ENCODE measurements at regions not wholly inside any gene's neighbourhood (a gene's known extent, or its start where the extent isn't known, plus 50 kb on each side); places are given as distances from the start of the nearest gene placed in this dataset.

DNA sequence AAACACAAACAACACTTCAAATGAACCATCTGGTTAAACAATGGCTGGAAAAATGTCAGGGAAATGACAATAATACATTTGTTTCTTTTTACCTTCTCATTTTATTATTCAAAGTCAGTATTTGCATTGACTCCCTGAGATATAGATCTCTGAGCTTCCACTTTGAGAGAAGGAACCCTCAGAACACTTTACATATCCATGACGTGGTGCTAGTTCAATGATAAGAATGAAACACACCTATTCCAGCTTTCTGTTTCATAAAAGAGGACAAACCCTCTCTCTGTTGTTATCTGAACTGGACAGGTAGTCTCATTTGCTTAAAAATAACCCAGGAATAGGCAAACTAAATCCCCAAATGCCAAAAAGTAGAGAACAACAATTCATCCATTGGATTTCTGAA lies 65.3 kb upstream of the CCSER1 start:
- ATAC-seq: no peak
- no peaks in the 10 kb centered on the region for H3K36me3 ChIP-seq
- intact Hi-C loops (cut with DNase I): no loop called here
- H3K9me3 ChIP-seq: no peaks in the 10 kb centered on the region
- no peak for DNase-seq
- TF ChIP-seq POLR2A (IDR thresholded peaks at IDR 0.05): no peak
- TF ChIP-seq, protein P1, sequence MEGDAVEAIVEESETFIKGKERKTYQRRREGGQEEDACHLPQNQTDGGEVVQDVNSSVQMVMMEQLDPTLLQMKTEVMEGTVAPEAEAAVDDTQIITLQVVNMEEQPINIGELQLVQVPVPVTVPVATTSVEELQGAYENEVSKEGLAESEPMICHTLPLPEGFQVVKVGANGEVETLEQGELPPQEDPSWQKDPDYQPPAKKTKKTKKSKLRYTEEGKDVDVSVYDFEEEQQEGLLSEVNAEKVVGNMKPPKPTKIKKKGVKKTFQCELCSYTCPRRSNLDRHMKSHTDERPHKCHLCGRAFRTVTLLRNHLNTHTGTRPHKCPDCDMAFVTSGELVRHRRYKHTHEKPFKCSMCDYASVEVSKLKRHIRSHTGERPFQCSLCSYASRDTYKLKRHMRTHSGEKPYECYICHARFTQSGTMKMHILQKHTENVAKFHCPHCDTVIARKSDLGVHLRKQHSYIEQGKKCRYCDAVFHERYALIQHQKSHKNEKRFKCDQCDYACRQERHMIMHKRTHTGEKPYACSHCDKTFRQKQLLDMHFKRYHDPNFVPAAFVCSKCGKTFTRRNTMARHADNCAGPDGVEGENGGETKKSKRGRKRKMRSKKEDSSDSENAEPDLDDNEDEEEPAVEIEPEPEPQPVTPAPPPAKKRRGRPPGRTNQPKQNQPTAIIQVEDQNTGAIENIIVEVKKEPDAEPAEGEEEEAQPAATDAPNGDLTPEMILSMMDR (IDR thresholded peaks at IDR 0.05): no peak
- WGBS, 4 donors: 28 to 45% (median 39%) methylated on average over 1 of the region's 1 CpG
- H3K4me3 ChIP-seq: no peak overlapping the region
- no peaks in the 10 kb centered on the region for H3K4me1 ChIP-seq
- no peak overlapping the region for H3K27ac ChIP-seq
- H3K27me3 ChIP-seq: no peaks in the 10 kb centered on the region

DNA sequence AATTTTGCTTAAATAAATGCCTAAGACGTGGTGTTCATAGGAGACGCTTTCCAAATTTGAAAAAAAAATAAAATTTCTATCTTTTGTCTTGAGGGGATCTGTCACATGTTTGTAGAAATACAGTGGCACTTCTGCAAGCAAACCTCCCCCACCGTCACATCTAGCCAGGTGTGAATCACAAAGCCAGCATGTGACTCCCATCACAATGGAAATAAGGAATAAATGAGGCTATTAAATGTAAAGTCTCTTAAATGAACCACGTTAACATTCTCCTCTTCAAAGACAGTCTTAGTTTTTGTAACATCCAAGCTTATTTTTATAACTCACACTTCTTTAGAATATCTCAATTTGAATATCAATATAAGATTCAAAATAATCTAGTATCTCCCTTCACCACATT lies 63.0 kb upstream of the CCSER1 start:
- DNase-seq (no peak), ATAC-seq (no peak)
- WGBS, 4 donors: 68 to 78% (median 72%) methylated on average over 4 of the region's 4 CpGs
- H3K4me3 ChIP-seq: no peak overlapping the region
- no peak overlapping the region for H3K27ac ChIP-seq
- TF ChIP-seq, protein P1 (IDR thresholded peaks at IDR 0.05): no peak
- TF ChIP-seq POLR2A (IDR thresholded peaks at IDR 0.05): no peak
- H3K27me3 ChIP-seq: no peaks in the 10 kb centered on the region
- no peaks in the 10 kb centered on the region for H3K9me3 ChIP-seq
- no peaks in the 10 kb centered on the region for H3K4me1 ChIP-seq
- intact Hi-C loops (cut with DNase I): no loop called here
- no peaks in the 10 kb centered on the region for H3K36me3 ChIP-seq

DNA sequence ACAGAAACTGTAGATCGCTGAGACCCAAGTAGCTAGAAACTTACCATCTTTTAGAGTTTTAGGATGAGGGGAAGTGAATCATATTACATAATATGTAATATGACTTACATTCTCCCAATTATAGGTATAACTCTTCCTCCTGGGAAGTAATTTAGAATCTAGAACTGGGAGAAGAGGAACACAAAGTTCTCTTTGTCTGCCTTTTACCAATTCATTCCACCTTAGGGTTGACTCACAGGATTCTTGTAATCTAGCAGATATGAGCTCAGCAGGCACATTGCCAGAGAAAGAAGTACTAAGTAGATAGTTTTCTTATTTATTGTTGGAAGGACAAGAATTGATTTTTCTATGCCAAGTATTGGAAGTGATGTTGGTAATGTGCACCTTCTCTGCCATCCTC lies 58.0 kb upstream of the CCSER1 start:
- TF ChIP-seq, protein P1 (IDR thresholded peaks at IDR 0.05): no peak
- no peak for TF ChIP-seq POLR2A (IDR thresholded peaks at IDR 0.05)
- Histone ChIP-seq H3K4me1 (peaks cover 0 to 9% (median 0%) of the 10 kb centered on the region in 12 donors), H3K4me3 (no peak overlapping the region), H3K9me3 (no peaks in the 10 kb centered on the region), H3K27ac (no peak overlapping the region), H3K36me3 (no peaks in the 10 kb centered on the region), H3K27me3 (no peaks in the 10 kb centered on the region)
- no peak for ATAC-seq
- 86 to 96% (median 94%) methylated on average over 1 of the region's 1 CpG for WGBS, 4 donors
- DNase-seq: no peak
- intact Hi-C loops (cut with DNase I): no loop called here

DNA sequence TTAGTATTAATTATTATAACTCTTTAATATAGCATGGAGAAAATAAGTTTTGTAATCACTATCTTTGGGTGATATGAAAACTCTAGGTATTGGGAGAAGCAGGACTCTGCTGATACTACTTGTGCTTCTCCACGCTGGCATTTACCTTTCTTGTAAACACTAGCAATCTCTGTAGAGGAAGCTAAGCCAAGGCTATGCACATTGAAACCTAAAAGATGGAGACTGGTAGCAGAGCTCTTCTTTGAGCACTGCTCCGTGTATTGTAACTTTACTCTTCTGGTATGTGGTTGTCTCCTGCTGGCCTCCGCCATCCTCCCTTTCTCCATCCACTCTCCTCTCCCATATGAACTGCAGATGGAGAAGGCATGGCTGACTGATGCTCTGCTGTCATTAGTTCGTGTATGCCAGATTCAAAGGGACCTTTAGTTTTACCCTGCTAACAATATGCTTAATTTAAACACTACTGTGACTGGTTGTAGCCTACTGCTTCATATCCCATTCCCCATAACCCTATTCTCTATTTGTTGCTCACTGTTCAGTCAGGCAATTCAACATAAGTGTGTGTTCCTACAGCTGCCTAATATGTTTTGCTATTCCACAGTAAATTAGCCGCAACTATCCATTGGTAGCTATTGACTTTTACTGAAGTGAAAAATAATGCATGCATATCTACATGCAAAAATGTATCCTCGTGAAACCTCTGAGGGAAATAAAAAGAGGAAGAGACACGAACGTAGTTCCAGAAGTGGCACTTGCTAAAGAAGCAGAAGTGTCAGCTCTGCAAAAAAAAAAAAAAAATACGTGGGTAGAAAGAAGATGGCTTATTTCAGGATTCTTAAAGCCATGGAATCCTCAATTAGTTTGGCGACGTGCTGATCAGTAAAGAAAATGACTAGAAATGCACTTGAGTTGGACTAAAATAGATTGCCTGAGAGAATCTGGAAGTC lies 55.6 kb upstream of the CCSER1 start:
- WGBS, 4 donors: 68 to 75% (median 69%) methylated on average over 11 of the region's 11 CpGs
- DNase-seq: no peak
- intact Hi-C loops (cut with DNase I): no loop called here
- TF ChIP-seq, protein P1 (IDR thresholded peaks at IDR 0.05): no peak
- no peak for TF ChIP-seq POLR2A (IDR thresholded peaks at IDR 0.05)
- Histone ChIP-seq H3K9me3 (no peaks in the 10 kb centered on the region), H3K27ac (peak overlapping the region in 1 of 12 donors; percentile 79), H3K36me3 (no peaks in the 10 kb centered on the region), H3K27me3 (peaks cover 0 to 7% (median 0%) of the 10 kb centered on the region in 9 donors), H3K4me1 (peaks cover 0 to 17% (median 0%) of the 10 kb centered on the region in 12 donors), H3K4me3 (peak overlapping the region in 1 of 12 donors; percentile 27)
- no peak for ATAC-seq

Measured in heart left ventricle (tissue), 16 donors.